SU-DHL-6 (cell line): ENCODE measurements at regions not wholly inside any gene's neighbourhood (a gene's known extent, or its start where the extent isn't known, plus 50 kb on each side); places are given as distances from the start of the nearest gene placed in this dataset.

Experiments
- H2AFZ ChIP-seq: fragments of 200-600 bp; sonication (generic); 2 replicates; pipeline ENCODE4 v1.6.1; 2014; ENCODE audit warnings: low read depth, mild to moderate bottlenecking, moderate library complexity, mixed read lengths, antibody characterized with exemption, low read length; ENCODE audit not compliant: severe bottlenecking
- H3F3A ChIP-seq: fragments of 200-600 bp; shearing (Covaris generic); 2 replicates; pipeline ENCODE4 v1.6.0; 2016; ENCODE audit warnings: antibody characterized with exemption, mild to moderate bottlenecking; ENCODE audit not compliant: insufficient read depth
- H3K27ac ChIP-seq: fragments of 200-600 bp; sonication (generic); 2 replicates; pipeline ENCODE4 v1.5.1; 2016; ENCODE audit warnings: low read depth, mild to moderate bottlenecking, low read length, moderate library complexity, mixed read lengths
- H3K27me3 ChIP-seq: fragments of 200-600 bp; sonication (generic), shearing (Covaris generic); 2 replicates; pipeline ENCODE4 v1.6.0; 2014; ENCODE audit warnings: mild to moderate bottlenecking, low read length
- H3K36me3 ChIP-seq: fragments of 200-600 bp; sonication (generic); 2 replicates; pipeline ENCODE4 v1.6.1; 2014; ENCODE audit warnings: mild to moderate bottlenecking, low read length, mixed read lengths
- H3K4me2 ChIP-seq: fragments of 300-600, 200-600 bp; shearing (Covaris generic), sonication (generic); 2 replicates; pipeline ENCODE4 v1.6.0; 2014; ENCODE audit warnings: low read length, low read depth, mild to moderate bottlenecking; ENCODE audit not compliant: poor library complexity, severe bottlenecking
- H3K4me3 ChIP-seq: fragments of 200-600 bp; sonication (generic); 2 replicates; pipeline ENCODE4 v1.5.1; 2014; ENCODE audit warnings: antibody characterized with exemption, low read length, mild to moderate bottlenecking, mixed read lengths; ENCODE audit not compliant: insufficient read depth, poor library complexity, severe bottlenecking
- H3K79me2 ChIP-seq: fragments of 200-600 bp; sonication (generic); 2 replicates; pipeline ENCODE4 v1.6.1; 2014; ENCODE audit warnings: mild to moderate bottlenecking, low read length, moderate library complexity; ENCODE audit not compliant: insufficient read depth
- H3K9ac ChIP-seq: fragments of 200-600 bp; sonication (generic); 2 replicates; pipeline ENCODE4 v1.7.0; 2014; ENCODE audit warnings: mild to moderate bottlenecking, low read length
- H3K9me2 ChIP-seq: fragments of 200-600 bp; sonication (generic); replicated peaks from 2 replicates; pipeline ENCODE4 v1.6.1; 2014; ENCODE audit warnings: low read length; ENCODE audit not compliant: insufficient read depth
- H3K9me3 ChIP-seq: fragments of 200-600 bp; sonication (generic); 2 replicates; pipeline ENCODE4 v1.6.1; 2014; ENCODE audit warnings: low read length, mixed read lengths; ENCODE audit not compliant: insufficient read depth
- H4K20me1 ChIP-seq: fragments of 200-600 bp; sonication (generic); 2 replicates; pipeline ENCODE4 v1.6.1; 2014; ENCODE audit warnings: low read depth, mild to moderate bottlenecking, antibody characterized with exemption, low read length, moderate library complexity, mixed read lengths
- EZH2phosphoT487 ChIP-seq: fragments of 200-600 bp; sonication (generic), shearing (Covaris generic); conservative IDR thresholded peaks from 2 replicates; pipeline ENCODE4 v1.6.1; 2018; ENCODE audit warnings: mild to moderate bottlenecking, antibody characterized with exemption, low read length, moderate library complexity, mixed read lengths
- TF ChIP-seq, protein P1 (sequence below): fragments of 200-600 bp; sonication (generic); IDR thresholded peaks from one replicate; pipeline ENCODE4 v1.5.1; 2017; ENCODE audit warnings: antibody characterized with exemption, mild to moderate bottlenecking, low read length, moderate library complexity; ENCODE audit not compliant: insufficient read depth, poor library complexity, severe bottlenecking

DNA sequence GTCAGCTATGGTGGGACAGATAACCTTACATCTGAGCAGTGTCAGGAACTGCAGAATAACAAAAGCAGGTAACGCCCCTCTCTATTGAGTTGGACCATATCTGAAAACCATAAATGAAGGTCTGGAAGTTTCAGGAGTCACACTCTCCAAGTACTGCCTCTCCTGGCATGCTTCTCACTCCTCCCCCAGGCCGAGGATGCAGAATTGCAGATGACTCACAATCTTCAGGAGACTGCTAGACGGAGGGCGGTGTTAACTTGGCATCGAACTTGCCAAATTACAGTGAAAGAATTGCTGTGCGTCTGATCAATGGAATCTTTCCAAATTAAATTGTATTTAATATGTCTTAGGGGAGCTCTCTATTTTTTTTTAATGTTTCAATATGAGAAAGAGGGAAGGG lies 67.1 kb upstream of the TRIM2 start:
- no peaks in the 10 kb centered on the region for H3K36me3 ChIP-seq
- H4K20me1 ChIP-seq: no peaks in the 10 kb centered on the region
- H3K27ac ChIP-seq: no peak overlapping the region
- H2AFZ ChIP-seq: no peak overlapping the region
- H3K4me2 ChIP-seq: no peak overlapping the region
- no peaks in the 10 kb centered on the region for H3K9me3 ChIP-seq
- H3K4me3 ChIP-seq: no peak overlapping the region
- TF ChIP-seq, protein P1, sequence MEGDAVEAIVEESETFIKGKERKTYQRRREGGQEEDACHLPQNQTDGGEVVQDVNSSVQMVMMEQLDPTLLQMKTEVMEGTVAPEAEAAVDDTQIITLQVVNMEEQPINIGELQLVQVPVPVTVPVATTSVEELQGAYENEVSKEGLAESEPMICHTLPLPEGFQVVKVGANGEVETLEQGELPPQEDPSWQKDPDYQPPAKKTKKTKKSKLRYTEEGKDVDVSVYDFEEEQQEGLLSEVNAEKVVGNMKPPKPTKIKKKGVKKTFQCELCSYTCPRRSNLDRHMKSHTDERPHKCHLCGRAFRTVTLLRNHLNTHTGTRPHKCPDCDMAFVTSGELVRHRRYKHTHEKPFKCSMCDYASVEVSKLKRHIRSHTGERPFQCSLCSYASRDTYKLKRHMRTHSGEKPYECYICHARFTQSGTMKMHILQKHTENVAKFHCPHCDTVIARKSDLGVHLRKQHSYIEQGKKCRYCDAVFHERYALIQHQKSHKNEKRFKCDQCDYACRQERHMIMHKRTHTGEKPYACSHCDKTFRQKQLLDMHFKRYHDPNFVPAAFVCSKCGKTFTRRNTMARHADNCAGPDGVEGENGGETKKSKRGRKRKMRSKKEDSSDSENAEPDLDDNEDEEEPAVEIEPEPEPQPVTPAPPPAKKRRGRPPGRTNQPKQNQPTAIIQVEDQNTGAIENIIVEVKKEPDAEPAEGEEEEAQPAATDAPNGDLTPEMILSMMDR: no peak
- TF ChIP-seq EZH2phosphoT487: no peak
- H3K27me3 ChIP-seq: no peaks in the 10 kb centered on the region
- H3K79me2 ChIP-seq: no peaks in the 10 kb centered on the region
- no peaks in the 10 kb centered on the region for H3F3A ChIP-seq
- H3K9ac ChIP-seq: no peak overlapping the region
- H3K9me2 ChIP-seq: no peaks in the 10 kb centered on the region

DNA sequence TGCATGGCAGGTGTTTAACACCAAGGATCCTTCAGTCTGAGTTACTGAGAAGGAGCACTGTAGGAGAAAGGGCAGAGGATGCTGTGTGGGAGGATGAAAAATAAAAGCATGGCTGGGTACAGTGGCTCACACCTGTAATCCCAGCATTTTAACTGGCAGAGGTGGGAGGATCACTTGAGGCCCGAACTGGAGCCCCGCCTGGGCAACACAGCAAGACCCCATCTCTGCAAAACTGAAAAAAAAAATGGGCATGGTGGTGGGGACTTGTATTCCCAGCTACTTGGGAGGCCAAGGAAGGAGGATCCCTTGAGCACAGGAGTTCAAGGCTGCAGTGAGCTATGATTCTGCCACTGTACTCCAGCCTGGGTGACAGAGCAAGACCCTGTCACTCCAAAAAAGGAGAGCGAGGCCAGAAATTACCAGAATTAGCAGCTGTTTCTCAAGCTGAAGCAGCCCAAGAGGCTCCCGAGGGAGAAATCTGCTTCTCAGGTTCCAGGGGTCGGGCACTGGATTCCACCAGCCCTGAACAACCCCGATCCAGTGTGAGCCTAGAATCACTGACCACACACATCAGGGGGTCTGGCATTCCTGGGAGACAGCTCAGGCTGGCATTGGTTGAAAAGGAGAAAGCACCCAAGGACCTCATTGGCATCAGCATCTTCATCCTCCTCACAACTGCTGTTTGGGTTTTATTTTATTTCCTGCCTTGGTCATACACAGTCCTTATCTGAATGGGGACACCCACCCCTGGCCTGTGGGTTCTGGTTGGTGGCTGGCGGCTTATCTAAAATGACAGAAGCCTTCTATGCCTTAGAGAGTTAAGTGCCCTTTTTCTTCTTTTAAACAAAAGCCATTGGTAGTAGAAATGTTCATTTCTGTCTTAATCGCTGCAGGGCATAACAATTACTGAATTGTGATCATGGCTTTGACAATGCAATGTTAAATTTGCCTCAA lies 66.3 kb upstream of the TRIM2 start:
- Histone ChIP-seq H2AFZ (no peak overlapping the region), H3K9ac (no peak overlapping the region)

DNA sequence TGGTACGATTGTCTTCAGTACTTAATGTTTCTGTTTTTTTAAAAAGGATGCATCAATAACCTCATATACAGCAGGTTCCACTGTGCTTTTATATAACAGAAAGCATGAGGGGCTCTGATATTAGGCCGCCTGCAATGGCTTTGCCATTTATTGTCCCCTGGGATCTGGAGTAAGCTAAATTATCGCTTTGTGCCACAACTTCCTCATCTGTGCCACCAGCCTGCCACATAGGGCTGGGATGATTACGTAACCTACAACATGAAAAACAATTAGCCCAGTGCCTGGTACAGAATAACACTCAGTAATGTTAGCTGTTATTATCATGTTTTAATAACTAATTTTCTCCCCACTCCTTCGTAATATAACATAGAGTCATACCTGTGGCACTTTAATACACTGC lies 65.5 kb upstream of the TRIM2 start:
- Histone ChIP-seq H3K27me3 (no peaks in the 10 kb centered on the region), H3K4me3 (no peak overlapping the region), H3K9ac (no peak overlapping the region), H3K9me2 (no peaks in the 10 kb centered on the region), H2AFZ (no peak overlapping the region), H3K9me3 (no peaks in the 10 kb centered on the region), H4K20me1 (no peaks in the 10 kb centered on the region), H3K27ac (no peak overlapping the region), H3K36me3 (no peaks in the 10 kb centered on the region), H3F3A (no peaks in the 10 kb centered on the region), H3K4me2 (no peak overlapping the region), H3K79me2 (no peaks in the 10 kb centered on the region)
- TF ChIP-seq, protein P1: no peak
- no peak for TF ChIP-seq EZH2phosphoT487

More for the DNA sequence above, 66.3 kb upstream of the TRIM2 start:
- no peaks in the 10 kb centered on the region for H3K9me3 ChIP-seq
- no peaks in the 10 kb centered on the region for H3K27me3 ChIP-seq
- no peaks in the 10 kb centered on the region for H3K36me3 ChIP-seq
- no peaks in the 10 kb centered on the region for H3K79me2 ChIP-seq
- TF ChIP-seq, protein P1: no peak
- no peak for TF ChIP-seq EZH2phosphoT487
- H3K9me2 ChIP-seq: no peaks in the 10 kb centered on the region
- H3K27ac ChIP-seq: no peak overlapping the region
- H3K4me2 ChIP-seq: no peak overlapping the region
- no peak overlapping the region for H3K4me3 ChIP-seq
- H3F3A ChIP-seq: no peaks in the 10 kb centered on the region
- no peaks in the 10 kb centered on the region for H4K20me1 ChIP-seq
